Heart left ventricle (tissue), 13 donors: ENCODE measurements at regions not wholly inside any gene's neighbourhood (a gene's known extent, or its start where the extent isn't known, plus 50 kb on each side); places are given as distances from the start of the nearest gene placed in this dataset.

Experiments used
- POLR2A ChIP-seq, 2 donors: fragments of 450-650 bp; IDR thresholded peaks; one replicate each; pipeline ENCODE4 v1.6.1; 2017; ENCODE audit warnings: antibody characterized with exemption in 2 of 2, mild to moderate bottlenecking in 2 of 2, moderate library complexity in 2 of 2
- TF ChIP-seq, protein P1 (sequence below), 12 donors: fragments of 200-600 bp; sonication (generic) in 4 of 12; IDR thresholded peaks; one replicate each; pipeline versions ENCODE4 v1.5.0 to v1.8.0; 2018 to 2022; ENCODE audit warnings: antibody characterized with exemption in 12 of 12, mild to moderate bottlenecking in 5 of 12
- donor health status: ischemic (EF 13 %, LVEDD 7.1; RV severe dilation, severe dysfunction).
- donor health status: DM: no; HTN: yes; CAD: no.
- donor health status: DM: no; HTN: no; CAD: no.
- donor health status: ischemic (EF 25% LVEDD 6.9; RV normal size, moderate dysfunction).
- donor health status: ischemic (EF 25% LVEDD 5.7; RV mildly dilated, moderate dysfunction).
- donor health status: ischemic (EF 35%, LVEDD 5.7; RV mildly dilated, moderate dysfunction).
- donor health status: nonischemic (EF 11% LVEDD 7.7; RV severe dilation, severe dysfunction).
- donor health status: DM: yes; HTN: yes; CAD: no.
- donor health status: PGD.
- donor health status: ischemic (EF 29% LVEDD 5.4; RV normal size, mild dysfunction).
- donor health status: nonischemic (EF 23%, LVEDD 6.1; RV moderate dilation, normal function).

DNA sequence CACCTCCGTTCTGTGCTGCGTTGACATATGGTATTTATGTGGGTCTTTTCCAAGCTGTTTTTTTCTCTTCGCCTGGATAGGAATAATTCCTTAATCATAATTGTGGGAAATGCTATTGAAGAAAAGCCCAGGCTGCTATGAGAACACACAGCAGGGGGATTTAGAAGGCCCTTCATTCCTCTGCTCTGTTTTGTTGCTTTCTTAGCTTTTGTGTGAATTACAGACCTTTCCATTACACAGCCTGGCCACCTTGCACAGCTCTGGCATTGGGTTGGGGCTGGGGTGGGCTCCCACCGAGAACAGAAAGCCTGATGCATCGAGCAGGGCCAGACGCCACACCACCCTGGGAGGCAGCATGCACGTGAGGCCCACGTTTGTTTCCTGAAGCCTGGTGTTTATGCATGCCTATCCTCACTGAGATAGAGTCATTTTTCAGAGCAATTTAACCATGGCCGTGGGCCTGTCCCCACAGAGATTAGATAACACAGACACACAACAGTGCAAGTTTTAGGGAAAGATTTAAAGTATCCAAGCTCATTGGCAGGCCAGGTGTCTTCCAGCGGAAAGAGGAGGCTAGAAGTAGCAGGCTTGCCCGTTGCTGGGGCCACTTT is 287.6 kb upstream of the PWP1 start:
- no peak for TF ChIP-seq POLR2A (IDR thresholded peaks at IDR 0.05)
- TF ChIP-seq, protein P1, sequence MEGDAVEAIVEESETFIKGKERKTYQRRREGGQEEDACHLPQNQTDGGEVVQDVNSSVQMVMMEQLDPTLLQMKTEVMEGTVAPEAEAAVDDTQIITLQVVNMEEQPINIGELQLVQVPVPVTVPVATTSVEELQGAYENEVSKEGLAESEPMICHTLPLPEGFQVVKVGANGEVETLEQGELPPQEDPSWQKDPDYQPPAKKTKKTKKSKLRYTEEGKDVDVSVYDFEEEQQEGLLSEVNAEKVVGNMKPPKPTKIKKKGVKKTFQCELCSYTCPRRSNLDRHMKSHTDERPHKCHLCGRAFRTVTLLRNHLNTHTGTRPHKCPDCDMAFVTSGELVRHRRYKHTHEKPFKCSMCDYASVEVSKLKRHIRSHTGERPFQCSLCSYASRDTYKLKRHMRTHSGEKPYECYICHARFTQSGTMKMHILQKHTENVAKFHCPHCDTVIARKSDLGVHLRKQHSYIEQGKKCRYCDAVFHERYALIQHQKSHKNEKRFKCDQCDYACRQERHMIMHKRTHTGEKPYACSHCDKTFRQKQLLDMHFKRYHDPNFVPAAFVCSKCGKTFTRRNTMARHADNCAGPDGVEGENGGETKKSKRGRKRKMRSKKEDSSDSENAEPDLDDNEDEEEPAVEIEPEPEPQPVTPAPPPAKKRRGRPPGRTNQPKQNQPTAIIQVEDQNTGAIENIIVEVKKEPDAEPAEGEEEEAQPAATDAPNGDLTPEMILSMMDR (IDR thresholded peaks at IDR 0.05) = no peak
